Left ventricle myocardium inferior (tissue), 1 donor: ENCODE measurements at regions not wholly inside any gene's neighbourhood (a gene's known extent, or its start where the extent isn't known, plus 50 kb on each side); places are given as distances from the start of the nearest gene placed in this dataset.

Experiments used
- DNase-seq: peaks from one replicate; pipeline ENCODE4 v3.0.0-alpha.2; 2020
- H3K27ac ChIP-seq: fragments of 200-600 bp; replicated peaks from 2 replicates; pipeline ENCODE4 v1.8.0; 2021
- H3K27me3 ChIP-seq: fragments of 200-600 bp; 2 replicates; pipeline ENCODE4 v1.8.0; 2021; ENCODE audit warnings: low read depth
- H3K36me3 ChIP-seq: fragments of 200-600 bp; 2 replicates; pipeline ENCODE4 v1.8.0; 2021
- H3K4me1 ChIP-seq: fragments of 200-600 bp; 2 replicates; pipeline ENCODE4 v1.8.0; 2021
- H3K4me3 ChIP-seq: fragments of 200-600 bp; 2 replicates; pipeline ENCODE4 v1.8.0; 2021; ENCODE audit warnings: mild to moderate bottlenecking, moderate library complexity
- H3K9me3 ChIP-seq: fragments of 200-600 bp; replicated peaks from 2 replicates; pipeline ENCODE4 v1.8.0; 2021
- intact Hi-C: fragments of 100-400 bp; cut with micrococcal nuclease; formaldehyde crosslinking; loops from one replicate; pipeline ENCODE4 v1.11.0; 2022
- TF ChIP-seq, protein P1 (sequence below): fragments of 200-600 bp; IDR thresholded peaks from 2 replicates; pipeline ENCODE4 v1.8.0; 2021; ENCODE audit warnings: antibody characterized with exemption, mild to moderate bottlenecking, borderline replicate concordance
- donor health status: DM: no; HTN: yes; CAD: no; lungs with severe emphysema.

DNA sequence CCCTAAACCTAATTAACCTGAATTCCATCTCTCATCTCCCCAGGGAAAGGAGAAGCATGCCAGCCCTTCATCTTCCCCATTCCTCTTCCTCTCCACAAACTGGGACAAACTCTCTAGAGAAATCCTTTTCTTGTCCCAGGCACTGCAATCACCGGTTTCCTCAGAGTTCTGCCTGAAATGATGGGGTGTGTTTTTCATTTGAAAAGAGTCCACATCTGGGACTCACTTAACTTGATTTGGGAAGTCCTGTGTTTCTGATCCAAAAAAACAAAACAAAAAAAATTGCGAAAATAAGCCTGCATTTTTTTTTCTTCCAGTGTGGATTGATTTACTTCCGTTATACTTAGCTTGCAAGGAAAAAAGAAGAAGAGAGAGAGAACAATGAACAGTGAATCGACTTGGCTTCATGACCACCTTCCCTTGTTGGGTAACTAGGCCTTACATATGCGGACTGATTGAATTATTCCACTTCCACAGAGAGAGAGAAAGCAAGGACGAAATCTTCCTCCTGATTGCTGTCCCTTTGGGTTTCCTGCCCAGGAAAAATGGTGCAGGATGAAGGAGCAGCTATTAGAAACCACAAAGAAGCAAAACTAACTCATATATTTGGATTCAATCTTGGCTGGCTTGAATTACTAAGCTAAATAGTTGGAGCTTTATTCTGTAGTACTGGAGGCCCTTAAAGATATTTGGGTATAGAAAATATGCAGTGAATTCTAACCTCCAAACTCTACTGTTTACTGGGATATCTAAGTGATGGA is 506.2 kb upstream of the TBX3 start:
- H3K27ac ChIP-seq = no peak overlapping the region
- intact Hi-C loops = no loop called here
- no peaks in the 10 kb centered on the region for H3K27me3 ChIP-seq

DNA sequence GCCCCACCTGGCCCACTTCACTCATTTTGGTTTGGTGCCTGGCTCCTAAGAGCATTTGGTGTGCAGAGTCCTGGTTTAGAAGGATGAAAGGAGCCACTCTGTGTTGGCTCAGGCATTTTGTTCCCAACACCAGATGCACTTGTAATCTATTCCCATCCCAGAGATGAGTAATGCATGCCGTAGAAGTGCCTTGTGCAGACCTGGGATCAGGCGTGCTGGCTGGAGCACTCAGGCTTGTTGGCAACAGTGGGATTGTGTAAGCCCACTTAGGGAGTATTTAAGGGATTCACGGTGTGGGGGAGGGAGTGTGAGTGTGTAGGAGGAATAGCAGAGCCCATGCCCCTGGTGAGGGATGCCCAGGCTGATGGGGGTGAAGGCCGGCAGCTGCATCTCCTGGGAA is 501.5 kb upstream of the TBX3 start:
- H3K27ac ChIP-seq = no peak overlapping the region
- H3K4me1 ChIP-seq = no peaks in the 10 kb centered on the region
- TF ChIP-seq, protein P1, sequence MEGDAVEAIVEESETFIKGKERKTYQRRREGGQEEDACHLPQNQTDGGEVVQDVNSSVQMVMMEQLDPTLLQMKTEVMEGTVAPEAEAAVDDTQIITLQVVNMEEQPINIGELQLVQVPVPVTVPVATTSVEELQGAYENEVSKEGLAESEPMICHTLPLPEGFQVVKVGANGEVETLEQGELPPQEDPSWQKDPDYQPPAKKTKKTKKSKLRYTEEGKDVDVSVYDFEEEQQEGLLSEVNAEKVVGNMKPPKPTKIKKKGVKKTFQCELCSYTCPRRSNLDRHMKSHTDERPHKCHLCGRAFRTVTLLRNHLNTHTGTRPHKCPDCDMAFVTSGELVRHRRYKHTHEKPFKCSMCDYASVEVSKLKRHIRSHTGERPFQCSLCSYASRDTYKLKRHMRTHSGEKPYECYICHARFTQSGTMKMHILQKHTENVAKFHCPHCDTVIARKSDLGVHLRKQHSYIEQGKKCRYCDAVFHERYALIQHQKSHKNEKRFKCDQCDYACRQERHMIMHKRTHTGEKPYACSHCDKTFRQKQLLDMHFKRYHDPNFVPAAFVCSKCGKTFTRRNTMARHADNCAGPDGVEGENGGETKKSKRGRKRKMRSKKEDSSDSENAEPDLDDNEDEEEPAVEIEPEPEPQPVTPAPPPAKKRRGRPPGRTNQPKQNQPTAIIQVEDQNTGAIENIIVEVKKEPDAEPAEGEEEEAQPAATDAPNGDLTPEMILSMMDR = no peak
- peaks cover 12% of the 10 kb centered on the region for H3K27me3 ChIP-seq
- no peak for DNase-seq
- no peaks in the 10 kb centered on the region for H3K36me3 ChIP-seq
- H3K9me3 ChIP-seq = no peaks in the 10 kb centered on the region
- no peak overlapping the region for H3K4me3 ChIP-seq
- intact Hi-C loops = no loop called here

More for the DNA sequence above, 506.2 kb upstream of the TBX3 start:
- DNase-seq = no peak
- TF ChIP-seq, protein P1 = no peak
- Histone ChIP-seq H3K4me1 (no peaks in the 10 kb centered on the region), H3K4me3 (no peak overlapping the region), H3K36me3 (no peaks in the 10 kb centered on the region), H3K9me3 (no peaks in the 10 kb centered on the region)

DNA sequence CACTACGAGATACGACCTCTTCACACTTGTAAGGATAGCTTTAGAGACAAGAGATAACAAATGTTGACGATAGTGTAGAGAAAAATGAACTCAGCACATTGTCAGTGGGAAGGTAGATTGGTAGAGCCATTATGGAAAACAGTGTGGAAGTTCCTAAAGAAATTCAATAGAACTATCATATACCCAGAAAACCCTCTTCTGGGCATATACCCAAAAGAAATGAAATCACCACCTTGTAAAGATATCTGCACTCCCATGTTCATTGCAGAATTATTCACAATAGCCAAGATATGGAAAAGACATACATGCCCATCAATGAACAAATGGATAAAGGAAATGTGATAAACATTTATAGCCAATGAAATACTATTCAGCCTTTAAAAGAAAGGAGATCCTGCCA is 499.8 kb upstream of the TBX3 start:
- Histone ChIP-seq H3K27me3 (peaks cover 16% of the 10 kb centered on the region), H3K27ac (no peak overlapping the region), H3K36me3 (no peaks in the 10 kb centered on the region), H3K4me1 (no peaks in the 10 kb centered on the region), H3K9me3 (no peaks in the 10 kb centered on the region), H3K4me3 (no peak overlapping the region)
- TF ChIP-seq, protein P1 = no peak
- DNase-seq = no peak
- intact Hi-C loops = no loop called here

DNA sequence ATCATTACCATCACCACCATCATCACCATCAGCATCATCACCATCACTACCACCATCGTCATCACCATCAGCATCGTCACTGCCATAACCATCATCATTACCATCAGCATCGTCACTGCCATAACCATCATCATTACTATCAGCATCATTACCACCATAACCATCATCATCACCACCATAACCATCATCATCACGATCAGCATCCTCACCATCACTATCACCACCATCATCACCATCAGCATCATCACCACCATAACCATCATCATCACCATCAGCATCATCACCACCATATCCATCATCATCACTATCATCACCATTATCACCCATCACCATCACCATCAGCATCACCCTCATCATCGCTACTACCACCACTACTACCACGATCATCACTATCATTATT is 493.9 kb upstream of the TBX3 start:
- TF ChIP-seq, protein P1 = no peak
- peaks cover 22% of the 10 kb centered on the region for H3K27me3 ChIP-seq
- H3K9me3 ChIP-seq = no peaks in the 10 kb centered on the region
- intact Hi-C loops = no loop called here
- no peaks in the 10 kb centered on the region for H3K4me1 ChIP-seq
- no peak overlapping the region for H3K27ac ChIP-seq
- H3K36me3 ChIP-seq = no peaks in the 10 kb centered on the region
- H3K4me3 ChIP-seq = no peak overlapping the region
- DNase-seq = no peak

DNA sequence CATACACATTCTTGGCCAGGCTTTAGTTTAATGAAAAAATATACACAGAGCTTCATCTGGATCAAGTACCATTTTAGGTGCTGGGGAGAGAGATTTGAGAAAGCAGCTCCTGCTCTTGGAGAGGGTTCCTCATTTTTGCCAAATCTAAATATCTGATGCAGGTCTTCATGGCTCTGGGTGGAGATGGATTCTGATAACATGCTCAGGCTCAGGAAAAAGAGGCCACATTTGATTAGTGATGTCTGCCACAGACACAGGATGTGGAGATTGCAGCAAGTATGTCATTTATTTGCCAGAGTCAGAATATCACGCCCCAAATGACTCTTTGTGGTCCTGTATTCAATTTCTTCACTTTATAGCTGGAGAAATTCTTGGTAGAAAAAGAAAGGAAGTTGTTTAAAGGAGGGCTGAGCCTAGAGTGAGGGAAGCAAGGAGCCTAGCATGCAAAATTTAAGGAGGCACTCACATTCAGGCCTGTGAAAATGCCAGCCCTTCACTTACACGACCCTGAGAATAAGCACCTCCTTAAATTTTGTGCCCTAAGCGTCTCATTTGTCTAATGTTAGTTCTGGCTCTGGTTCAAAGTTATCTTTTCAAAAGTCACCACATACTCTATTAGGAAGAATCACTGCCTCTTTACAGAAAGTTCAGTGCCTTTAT is 492.9 kb upstream of the TBX3 start:
- H3K27ac ChIP-seq = no peak overlapping the region
- no peak for DNase-seq
- peaks cover 19% of the 10 kb centered on the region for H3K27me3 ChIP-seq
- intact Hi-C loops = no loop called here
- TF ChIP-seq, protein P1 = no peak
- no peak overlapping the region for H3K4me3 ChIP-seq
- H3K4me1 ChIP-seq = no peaks in the 10 kb centered on the region
- no peaks in the 10 kb centered on the region for H3K36me3 ChIP-seq
- H3K9me3 ChIP-seq = no peaks in the 10 kb centered on the region
